ENCODE measurements at regions not wholly inside any gene's neighbourhood (a gene's known extent, or its start where the extent isn't known, plus 50 kb on each side); places are given as distances from the start of the nearest gene placed in this dataset.

GRCh38 chr5:51201708-51202107 lies 181.5 kb upstream of the ISL1 start:
- intact Hi-C loops (cut with micrococcal nuclease) = no loop called here
- Mint-ChIP-seq H3K4me1 (ENCODE audit: insufficient read depth, unreplicated experiment) (peaks cover 8% of the 10 kb centered on the region), H3K27ac (ENCODE audit: low read depth, unreplicated experiment) (no peak overlapping the region), H3K27me3 (ENCODE audit: insufficient read depth, unreplicated experiment) (peaks cover 59% of the 10 kb centered on the region), H3K36me3 (ENCODE audit: insufficient read depth, unreplicated experiment) (no peaks in the 10 kb centered on the region), H3K4me3 (ENCODE audit: unreplicated experiment) (no peak overlapping the region), H3K9me3 (ENCODE audit: unreplicated experiment) (no peaks in the 10 kb centered on the region)
- ChIA-PET POLR2A (no interaction called here), CTCF (no interaction called here)
- DNase-seq (ENCODE audit: unreplicated experiment) = no peak
- TF ChIP-seq CTCF (IDR thresholded peaks at IDR 0.05; ENCODE audit: unreplicated experiment) = no peak
- no TSS peak for BruUV-seq (replicated peaks)

- no peaks in the 10 kb centered on the region for H3K36me3 Mint-ChIP-seq (ENCODE audit: insufficient read depth, unreplicated experiment)
- no peak overlapping the region for H3K4me3 Mint-ChIP-seq (ENCODE audit: unreplicated experiment)
- H3K4me1 Mint-ChIP-seq (ENCODE audit: insufficient read depth, unreplicated experiment) = peaks cover 8% of the 10 kb centered on the region
- POLR2A ChIA-PET = no interaction called here
- DNase-seq (ENCODE audit: unreplicated experiment) = peak; percentile 4
- H3K27me3 Mint-ChIP-seq (ENCODE audit: insufficient read depth, unreplicated experiment) = peaks cover 54% of the 10 kb centered on the region
- no peaks in the 10 kb centered on the region for H3K9me3 Mint-ChIP-seq (ENCODE audit: unreplicated experiment)
- no peak overlapping the region for H3K27ac Mint-ChIP-seq (ENCODE audit: low read depth, unreplicated experiment)
- intact Hi-C loops (cut with micrococcal nuclease) = no loop called here
- CTCF ChIA-PET = no interaction called here
- no peak for TF ChIP-seq CTCF (IDR thresholded peaks at IDR 0.05; ENCODE audit: unreplicated experiment)
- BruUV-seq (replicated peaks) = no TSS peak
Observed at GRCh38 chr5:51202161-51202560, 181.1 kb upstream of the ISL1 start.

- ChIA-PET POLR2A (no interaction called here), CTCF (interaction anchor here (0.7 kb wide), 1 partner anchor 240 kb away, joined by 3 read pairs; no protein-coding TSS in a partner anchor)
- H3K27ac Mint-ChIP-seq (ENCODE audit: low read depth, unreplicated experiment) = no peak overlapping the region
- BruUV-seq (replicated peaks) = no TSS peak
- no peaks in the 10 kb centered on the region for H3K9me3 Mint-ChIP-seq (ENCODE audit: unreplicated experiment)
- peaks cover 40% of the 10 kb centered on the region for H3K27me3 Mint-ChIP-seq (ENCODE audit: insufficient read depth, unreplicated experiment)
- TF ChIP-seq CTCF (IDR thresholded peaks at IDR 0.05; ENCODE audit: unreplicated experiment) = no peak
- peaks cover 8% of the 10 kb centered on the region for H3K4me1 Mint-ChIP-seq (ENCODE audit: insufficient read depth, unreplicated experiment)
- DNase-seq (ENCODE audit: unreplicated experiment) = no peak
- no peaks in the 10 kb centered on the region for H3K36me3 Mint-ChIP-seq (ENCODE audit: insufficient read depth, unreplicated experiment)
- intact Hi-C loops (cut with micrococcal nuclease) = no loop called here
- H3K4me3 Mint-ChIP-seq (ENCODE audit: unreplicated experiment) = no peak overlapping the region
Observed at GRCh38 chr5:51203598-51203997, 179.7 kb upstream of the ISL1 start.

GRCh38 chr5:51208296-51208695 lies 175.0 kb upstream of the ISL1 start:
- no peak overlapping the region for H3K27ac Mint-ChIP-seq (ENCODE audit: low read depth, unreplicated experiment)
- DNase-seq (ENCODE audit: unreplicated experiment) = no peak
- no TSS peak for BruUV-seq (replicated peaks)
- intact Hi-C loops (cut with micrococcal nuclease) = no loop called here
- peaks cover 4% of the 10 kb centered on the region for H3K27me3 Mint-ChIP-seq (ENCODE audit: insufficient read depth, unreplicated experiment)
- no peaks in the 10 kb centered on the region for H3K9me3 Mint-ChIP-seq (ENCODE audit: unreplicated experiment)
- H3K4me3 Mint-ChIP-seq (ENCODE audit: unreplicated experiment) = no peak overlapping the region
- H3K4me1 Mint-ChIP-seq (ENCODE audit: insufficient read depth, unreplicated experiment) = no peaks in the 10 kb centered on the region
- ChIA-PET CTCF (no interaction called here), POLR2A (no interaction called here)
- no peaks in the 10 kb centered on the region for H3K36me3 Mint-ChIP-seq (ENCODE audit: insufficient read depth, unreplicated experiment)
- TF ChIP-seq CTCF (IDR thresholded peaks at IDR 0.05; ENCODE audit: unreplicated experiment) = no peak

Measured in MCF 10A (cell line).